HepG2 (cell line): ENCODE measurements at regions not wholly inside any gene's neighbourhood (a gene's known extent, or its start where the extent isn't known, plus 50 kb on each side); places are given as distances from the start of the nearest gene placed in this dataset.

Experiments used
- ATAC-seq: fragments of 200-7000 bp; cut with Tn5 transposase; 3 replicates; pipeline ENCODE4 v1.9.1; 2020; ENCODE audit warnings: mild to moderate bottlenecking, moderate library complexity
- BruUV-seq: library from RNA; stranded (reverse); fragments of 400-500 nt; replicated peaks from 2 replicates; lab custom pipeline; 2021; lab: Mats Ljungman, UMichigan
- CTCF ChIA-PET: fragments of 300-600 bp; formaldehyde crosslinking; extraction: SDS; loops from one replicate; lab custom pipeline; 2021; ENCODE audit warnings: low total read pairs, inconsistent platforms, low intra/inter-chr PET ratio; lab: Yijun Ruan, JAX
- POLR2A ChIA-PET: fragments of 350-600 bp; sonication (Branson Sonifier 250); formaldehyde crosslinking; loops from one replicate; lab custom pipeline; 2020; ENCODE audit warnings: antibody characterized with exemption, inconsistent platforms; lab: Yijun Ruan, JAX
- DNase-seq: peaks from one replicate; pipeline ENCODE4 v3.0.0-alpha.2; 2015; ENCODE audit warnings: low spot score
- FAIRE-seq: peaks from 3 replicates; lab custom pipeline; 2011; peaks lifted over from hg19 to GRCh38; lab: Jason Lieb, UNC
- H2AFZ ChIP-seq: one replicate; pipeline ENCODE4 v1.6.1; 2011; ENCODE audit warnings: low read length, inconsistent platforms
- H3K27ac ChIP-seq: fragments of 300-600 bp; 3 replicates; pipeline ENCODE4 v1.8.0; 2011; ENCODE audit warnings: mixed run types, mild to moderate bottlenecking, mixed read lengths, low read length, inconsistent platforms; ENCODE audit not compliant: insufficient read depth; ENCODE audit errors: extremely low read length
- H3K27me3 ChIP-seq, 2 experiments: fragments of 200-600 bp in 1 of 2; 2 replicates in 1 of 2; 3 replicates in 1 of 2; pipeline versions ENCODE4 v1.6.0 to v1.8.0; 2011; ENCODE audit warnings: low read length in 2 of 2, mild to moderate bottlenecking in 2 of 2, moderate library complexity in 2 of 2, inconsistent platforms in 1 of 2; ENCODE audit not compliant: insufficient read depth in 2 of 2, control insufficient read depth in 1 of 2
- H3K36me3 ChIP-seq, 2 experiments: fragments of 200-600 bp in 1 of 2; replicated peaks in 1 of 2; 2 replicates in 1 of 2; 3 replicates in 1 of 2; pipeline versions ENCODE4 v1.5.1 to v1.8.0; 2011; ENCODE audit warnings: low read length in 2 of 2, inconsistent platforms in 1 of 2; ENCODE audit not compliant: insufficient read depth in 2 of 2, control insufficient read depth in 1 of 2
- H3K4me1 ChIP-seq: 2 replicates; pipeline ENCODE4 v1.5.1; 2012; ENCODE audit warnings: low read length, inconsistent platforms; ENCODE audit not compliant: insufficient read depth
- H3K4me2 ChIP-seq: 2 replicates; pipeline ENCODE4 v1.6.0; 2011; ENCODE audit warnings: low read depth, low read length, inconsistent platforms
- H3K4me3 ChIP-seq, 3 experiments: fragments of 200-600 bp in 1 of 3; sonication (generic), shearing (Covaris generic) in 1 of 3; replicated peaks in 1 of 3; 2 replicates each; pipeline ENCODE4 v1.5.1; 2011 to 2016; ENCODE audit warnings: low read length in 3 of 3, inconsistent platforms in 2 of 3, low read depth in 2 of 3, mild to moderate bottlenecking in 2 of 3, control low read depth in 1 of 3, mixed read lengths in 1 of 3; ENCODE audit not compliant: insufficient read depth in 1 of 3
- H3K79me2 ChIP-seq: one replicate; pipeline ENCODE4 v1.6.1; 2011; ENCODE audit warnings: low read length, inconsistent platforms; ENCODE audit not compliant: insufficient read depth
- H3K9ac ChIP-seq: 2 replicates; pipeline ENCODE4 v1.6.0; 2011; ENCODE audit warnings: mild to moderate bottlenecking, low read depth, low read length, inconsistent platforms; ENCODE audit not compliant: insufficient read depth
- H3K9me3 ChIP-seq: 2 replicates; pipeline ENCODE4 v1.5.1; 2012; ENCODE audit warnings: mild to moderate bottlenecking, low read length
- H4K20me1 ChIP-seq: 2 replicates; pipeline ENCODE4 v1.6.0; 2011; ENCODE audit warnings: inconsistent platforms, mild to moderate bottlenecking, low read length, moderate library complexity; ENCODE audit not compliant: insufficient read depth
- AHDC1 ChIP-seq: sonication (generic); formaldehyde crosslinking; IDR thresholded peaks from 2 replicates; pipeline ENCODE4 v1.5.1; 2020; ENCODE audit warnings: mild to moderate bottlenecking, missing genetic modification reagents, borderline replicate concordance
- MBNL3 ChIP-seq: fragments of 250-450 bp; sonication (Bioruptor Pico); conservative IDR thresholded peaks from 2 replicates; pipeline ENCODE4 v1.8.0; 2022; ENCODE audit warnings: mild to moderate bottlenecking, inconsistent platforms
- PHF8 ChIP-seq: sonication (generic); formaldehyde crosslinking; IDR thresholded peaks from 2 replicates; pipeline ENCODE4 v1.5.0; 2020; ENCODE audit warnings: missing genetic modification reagents
- SAP130 ChIP-seq: IDR thresholded peaks from 2 replicates; pipeline ENCODE4 v1.6.1; 2016; ENCODE audit warnings: low read depth
- SIX1 ChIP-seq: sonication (generic); formaldehyde crosslinking; IDR thresholded peaks from 2 replicates; pipeline ENCODE4 v1.4.0; 2020; ENCODE audit warnings: missing genetic modification reagents, borderline replicate concordance
- TGIF2 ChIP-seq: IDR thresholded peaks from 2 replicates; pipeline ENCODE4 v1.6.1; 2016; ENCODE audit warnings: control low read depth, missing compliant biosample characterization
- XRCC5 ChIP-seq: fragments of 200-400 bp; formaldehyde crosslinking; optimal IDR thresholded peaks from 2 replicates; pipeline ENCODE3; 2017; ENCODE audit warnings: mild to moderate bottlenecking, low read length
- ZNF234 ChIP-seq: sonication (generic); formaldehyde crosslinking; conservative IDR thresholded peaks from 2 replicates; pipeline ENCODE4 v1.5.1; 2020; ENCODE audit warnings: mild to moderate bottlenecking, missing genetic modification reagents
- ZNF256 ChIP-seq: sonication (generic); formaldehyde crosslinking; conservative IDR thresholded peaks from 2 replicates; pipeline ENCODE4 v1.4.0; 2020; ENCODE audit warnings: missing genetic modification reagents
- ZNF441 ChIP-seq: sonication (generic); formaldehyde crosslinking; IDR thresholded peaks from 2 replicates; pipeline ENCODE4 v1.7.0; 2021; ENCODE audit warnings: missing genetic modification reagents, borderline replicate concordance
- ZNF446 ChIP-seq: sonication (generic); formaldehyde crosslinking; IDR thresholded peaks from 2 replicates; pipeline ENCODE4 v1.5.0; 2020; ENCODE audit warnings: mild to moderate bottlenecking, missing genetic modification reagents
- ZNF512 ChIP-seq: sonication (generic); formaldehyde crosslinking; IDR thresholded peaks from 2 replicates; pipeline ENCODE4 v1.4.0; 2020; ENCODE audit warnings: mild to moderate bottlenecking, missing genetic modification reagents
- ZNF557 ChIP-seq: sonication (generic); formaldehyde crosslinking; IDR thresholded peaks from 2 replicates; pipeline ENCODE4 v1.4.0; 2020; ENCODE audit warnings: missing genetic modification reagents
- ZNF670 ChIP-seq: sonication (generic); formaldehyde crosslinking; IDR thresholded peaks from 2 replicates; pipeline ENCODE4 v1.8.0; 2022; ENCODE audit warnings: mild to moderate bottlenecking, missing genetic modification reagents, borderline replicate concordance
- ZSCAN25 ChIP-seq: sonication (generic); formaldehyde crosslinking; IDR thresholded peaks from 2 replicates; pipeline ENCODE4 v1.8.0; 2022; ENCODE audit warnings: mild to moderate bottlenecking, missing genetic modification reagents
- WGBS: methylation state at CpG from one replicate; pipeline ENCODE4 v1.1.6; 2017; ENCODE audit warnings: low lambda C conversion rate; 5-methylcytosine and 5-hydroxymethylcytosine counted together
- in situ Hi-C: cut with HindIII; loops from 2 replicates; pipeline ENCODE4 v1.10.0; 2017; ENCODE audit warnings: low pct_unique_long_range_greater_than_20kb; ENCODE audit not compliant: extremely low pct_ligation_motif_present
- intact Hi-C: fragments of 100-400 bp; cut with micrococcal nuclease; formaldehyde crosslinking; loops from one replicate; pipeline ENCODE4 v1.10.0; 2022; ENCODE audit not compliant: unreplicated experiment
- TF ChIP-seq, protein P1 (sequence below): sonication (generic); formaldehyde crosslinking; IDR thresholded peaks from 2 replicates; pipeline ENCODE4 v1.5.0; 2020; ENCODE audit warnings: mild to moderate bottlenecking, low read depth, missing genetic modification reagents, borderline replicate concordance

DNA sequence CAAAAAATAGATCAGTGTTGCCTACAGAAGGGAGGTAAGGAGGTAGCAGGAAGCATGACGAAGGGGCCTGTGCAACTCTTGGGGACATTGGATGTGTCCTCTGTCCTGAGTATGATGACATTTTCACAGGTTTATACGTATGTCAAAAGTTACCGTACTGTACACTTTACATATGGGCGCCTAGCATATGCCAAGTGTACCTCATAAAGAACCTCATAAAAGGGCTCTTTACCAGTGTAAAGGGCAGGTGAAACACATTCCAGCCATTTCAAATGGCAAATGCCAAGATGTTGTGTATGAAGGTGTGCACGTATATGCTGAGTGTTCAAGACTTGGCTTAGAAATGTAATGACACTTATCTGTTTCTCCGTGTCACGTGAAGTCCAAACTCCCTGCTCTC lies 573.4 kb downstream of the EFNB2 start:
- DNase-seq (no peak), ATAC-seq (no peak), FAIRE-seq (no peak)
- H3K79me2 ChIP-seq: no peaks in the 10 kb centered on the region
- no peak overlapping the region for H3K4me2 ChIP-seq
- no TSS peak for BruUV-seq
- intact Hi-C loops (no loop called here), in situ Hi-C loops (no loop called here)
- no peaks in the 10 kb centered on the region for H4K20me1 ChIP-seq
- no peak overlapping the region for H3K27ac ChIP-seq
- 32% methylated on average over 6 of the region's 7 CpGs for WGBS
- H2AFZ ChIP-seq: no peak overlapping the region
- H3K27me3 ChIP-seq: no peaks in the 10 kb centered on the region
- H3K4me3 ChIP-seq: no peak overlapping the region
- no peak overlapping the region for H3K9ac ChIP-seq
- no peaks in the 10 kb centered on the region for H3K4me1 ChIP-seq
- H3K9me3 ChIP-seq: no peaks in the 10 kb centered on the region
- ChIA-PET POLR2A (no interaction called here), CTCF (no interaction called here)
- no peak for TF ChIP-seq ZNF670 (CRISPR knock-in tag)
- TF ChIP-seq ZSCAN25 (CRISPR knock-in tag): no peak
- no peak for TF ChIP-seq SIX1 (CRISPR knock-in tag)
- TF ChIP-seq AHDC1 (CRISPR knock-in tag): no peak
- no peak for TF ChIP-seq MBNL3 (CRISPR knock-in tag)
- TF ChIP-seq ZNF256 (CRISPR knock-in tag): no peak
- no peak for TF ChIP-seq ZNF441
- no peak for TF ChIP-seq XRCC5
- TF ChIP-seq ZNF234 (CRISPR knock-in tag): no peak
- no peak for TF ChIP-seq SAP130 (CRISPR knock-in tag)
- TF ChIP-seq, protein P1, sequence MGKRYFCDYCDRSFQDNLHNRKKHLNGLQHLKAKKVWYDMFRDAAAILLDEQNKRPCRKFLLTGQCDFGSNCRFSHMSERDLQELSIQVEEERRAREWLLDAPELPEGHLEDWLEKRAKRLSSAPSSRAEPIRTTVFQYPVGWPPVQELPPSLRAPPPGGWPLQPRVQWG (CRISPR knock-in tag): no peak
- no peak for TF ChIP-seq TGIF2 (CRISPR knock-in tag)
- TF ChIP-seq ZNF557 (CRISPR knock-in tag): no peak
- no peak for TF ChIP-seq ZNF446 (CRISPR knock-in tag)
- TF ChIP-seq ZNF512 (CRISPR knock-in tag): no peak
- no peak for TF ChIP-seq PHF8 (CRISPR knock-in tag)
- no peaks in the 10 kb centered on the region for H3K36me3 ChIP-seq
